GM12878 (cell line): ENCODE measurements at regions not wholly inside any gene's neighbourhood (a gene's known extent, or its start where the extent isn't known, plus 50 kb on each side); places are given as distances from the start of the nearest gene placed in this dataset.

Experiments
- ATAC-seq: fragments of 200-7000 bp; cut with Tn5 transposase; 3 replicates; pipeline ENCODE4 v1.9.1; 2020; ENCODE audit warnings: mild to moderate bottlenecking, moderate library complexity
- BruUV-seq: library from RNA; stranded (reverse); fragments of 400-500 nt; replicated peaks from 2 replicates; lab custom pipeline; 2021; lab: Mats Ljungman, UMichigan
- CTCF ChIA-PET: fragments of 300-600 bp; sonication (Branson Sonifier 250); formaldehyde crosslinking; extraction: SDS; loops from one replicate; lab custom pipeline; 2021; ENCODE audit warnings: inconsistent platforms; lab: Yijun Ruan, JAX
- POLR2A ChIA-PET: fragments of 350-600 bp; formaldehyde crosslinking; extraction: SDS; loops from one replicate; lab custom pipeline; 2021; ENCODE audit warnings: inconsistent platforms; lab: Charles Lee
- RAD21 ChIA-PET: fragments of 300-600 bp; sonication (Branson Sonifier 250); formaldehyde crosslinking; loops from one replicate; lab custom pipeline; 2023; ENCODE audit warnings: antibody characterized with exemption; ENCODE audit not compliant: unreplicated experiment; lab: Charles Lee
- SMC1A ChIA-PET: fragments of 300-600 bp; sonication (Branson Sonifier 250); formaldehyde crosslinking; loops from one replicate; lab custom pipeline; 2023; ENCODE audit not compliant: unreplicated experiment, uncharacterized antibody; lab: Charles Lee
- DNase-seq: peaks from one replicate; pipeline ENCODE4 v3.0.0-alpha.2; 2011; ENCODE audit warnings: low read depth, low spot score
- FAIRE-seq: peaks from 3 replicates; lab custom pipeline; 2011; peaks lifted over from hg19 to GRCh38; lab: Jason Lieb, UNC
- H2AFZ ChIP-seq: 2 replicates; pipeline ENCODE4 v1.6.0; 2011; ENCODE audit warnings: low read depth, low read length, control low read depth; ENCODE audit not compliant: control insufficient read depth
- H3K27ac ChIP-seq: 2 replicates; pipeline ENCODE4 v1.5.1; 2011; ENCODE audit warnings: control low read depth; ENCODE audit not compliant: control insufficient read depth, insufficient read depth
- H3K27me3 ChIP-seq, 2 experiments: replicated peaks in 1 of 2; 2 replicates each; pipeline versions ENCODE4 v1.6.0 to v1.6.1; 2011; ENCODE audit warnings: low read length in 1 of 2; ENCODE audit not compliant: control insufficient read depth in 2 of 2, insufficient read depth in 2 of 2
- H3K36me3 ChIP-seq, 2 experiments: 2 replicates each; pipeline ENCODE4 v1.5.1; 2011; ENCODE audit warnings: low read length in 1 of 2; ENCODE audit not compliant: control insufficient read depth in 2 of 2, insufficient read depth in 2 of 2
- H3K4me1 ChIP-seq: 2 replicates; pipeline ENCODE4 v1.6.1; 2011; ENCODE audit warnings: mild to moderate bottlenecking, low read length, moderate library complexity, mixed read lengths; ENCODE audit not compliant: control insufficient read depth, insufficient read depth
- H3K4me2 ChIP-seq: 2 replicates; pipeline ENCODE4 v1.6.0; 2011; ENCODE audit warnings: control low read depth; ENCODE audit not compliant: control insufficient read depth, insufficient read depth
- H3K4me3 ChIP-seq: fragments of 200-600 bp; sonication (generic); 2 replicates; pipeline ENCODE4 v1.5.1; 2016
- H3K79me2 ChIP-seq: 2 replicates; pipeline ENCODE4 v1.6.0; 2011; ENCODE audit warnings: low read length; ENCODE audit not compliant: control insufficient read depth, insufficient read depth
- H3K9ac ChIP-seq: 2 replicates; pipeline ENCODE4 v1.8.0; 2011; ENCODE audit warnings: low read length, control low read depth, mixed read lengths; ENCODE audit not compliant: control insufficient read depth, insufficient read depth
- H3K9me3 ChIP-seq: replicated peaks from 3 replicates; pipeline ENCODE4 v1.5.1; 2011; ENCODE audit warnings: mild to moderate bottlenecking, low read length; ENCODE audit not compliant: control insufficient read depth, insufficient read depth
- H4K20me1 ChIP-seq: 2 replicates; pipeline ENCODE4 v1.6.0; 2011; ENCODE audit not compliant: control insufficient read depth, insufficient read depth
- CEBPZ ChIP-seq: fragments of 150-350 bp; IDR thresholded peaks from 2 replicates; pipeline ENCODE4 v1.6.1; 2016; ENCODE audit warnings: low read depth, low read length
- KDM1A ChIP-seq: fragments of 200-600 bp; sonication (generic); IDR thresholded peaks from 2 replicates; pipeline ENCODE4 v1.6.1; 2016; ENCODE audit warnings: borderline replicate concordance
- MXI1 ChIP-seq: fragments of 150-350 bp; IDR thresholded peaks from 2 replicates; pipeline ENCODE4 v1.6.1; 2011; ENCODE audit warnings: low read depth, mild to moderate bottlenecking, inconsistent platforms, low read length, improper control_type of control experiment
- NR2C2 ChIP-seq: IDR thresholded peaks from 2 replicates; pipeline ENCODE4 v1.6.1; 2011; ENCODE audit warnings: borderline replicate concordance, low read depth; ENCODE audit not compliant: control insufficient read depth, insufficient read length
- RB1 ChIP-seq: fragments of 450-650 bp; formaldehyde crosslinking; IDR thresholded peaks from 2 replicates; pipeline ENCODE4 v1.6.1; 2017; ENCODE audit warnings: mild to moderate bottlenecking, borderline replicate concordance
- RELA ChIP-seq: fragments of 450-650 bp; IDR thresholded peaks from 2 replicates; pipeline ENCODE4 v1.8.0; 2014; ENCODE audit warnings: borderline replicate concordance; ENCODE audit not compliant: partially characterized antibody
- SKIL ChIP-seq: fragments of 450-650 bp; IDR thresholded peaks from 2 replicates; pipeline ENCODE4 v1.6.1; 2017; ENCODE audit warnings: mild to moderate bottlenecking, low read depth, inconsistent platforms; ENCODE audit not compliant: poor library complexity, severe bottlenecking
- YBX1 ChIP-seq: fragments of 450-650 bp; IDR thresholded peaks from 2 replicates; pipeline ENCODE4 v1.6.1; 2016; ENCODE audit warnings: antibody characterized with exemption
- WGBS: methylation state at CpG from one replicate; pipeline ENCODE4 v1.1.6; 2016; ENCODE audit warnings: low lambda C conversion rate; ENCODE audit not compliant: insufficient replicate concordance, insufficient coverage; ENCODE audit errors: missing lambda C conversion rate; 5-methylcytosine and 5-hydroxymethylcytosine counted together
- in situ Hi-C: fragments of 300-500 bp; cut with MboI; formaldehyde crosslinking; loops from 9 replicates; pipeline ENCODE4 v1.14.3; 2018; ENCODE audit warnings: mixed read lengths
- intact Hi-C: fragments of 100-400 bp; cut with micrococcal nuclease; formaldehyde crosslinking; loops from one replicate; pipeline ENCODE4 v1.14.2; 2022; ENCODE audit not compliant: unreplicated experiment
- TF ChIP-seq, protein P1 (sequence below): IDR thresholded peaks from 2 replicates; pipeline ENCODE4 v1.6.1; 2012; ENCODE audit warnings: improper control_type of control experiment, low read depth, low read length; ENCODE audit not compliant: insufficient replicate concordance

DNA sequence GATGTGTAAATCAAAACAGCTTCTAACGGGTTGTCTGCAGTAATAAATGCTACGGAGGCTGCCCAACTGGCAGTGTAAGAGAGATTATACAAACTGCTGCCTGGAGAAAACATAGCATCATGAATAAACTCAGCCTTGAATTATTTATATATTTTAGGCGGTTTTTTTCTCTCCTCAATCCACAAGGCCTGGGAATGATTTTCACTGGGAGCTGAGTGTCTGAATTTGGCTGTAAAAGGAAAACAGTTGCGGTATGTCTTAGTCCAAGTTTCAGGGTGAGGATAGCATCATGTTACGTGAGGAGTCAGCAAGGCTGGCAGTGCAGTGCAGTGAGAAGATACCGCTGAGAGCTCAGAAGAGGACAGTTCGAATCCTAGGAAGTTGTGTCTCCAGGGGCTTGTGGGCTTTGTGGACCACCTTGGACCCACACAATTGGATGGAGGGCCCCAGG lies 291.5 kb upstream of the BOD1L1 start (continued):
- TF ChIP-seq, protein P1, sequence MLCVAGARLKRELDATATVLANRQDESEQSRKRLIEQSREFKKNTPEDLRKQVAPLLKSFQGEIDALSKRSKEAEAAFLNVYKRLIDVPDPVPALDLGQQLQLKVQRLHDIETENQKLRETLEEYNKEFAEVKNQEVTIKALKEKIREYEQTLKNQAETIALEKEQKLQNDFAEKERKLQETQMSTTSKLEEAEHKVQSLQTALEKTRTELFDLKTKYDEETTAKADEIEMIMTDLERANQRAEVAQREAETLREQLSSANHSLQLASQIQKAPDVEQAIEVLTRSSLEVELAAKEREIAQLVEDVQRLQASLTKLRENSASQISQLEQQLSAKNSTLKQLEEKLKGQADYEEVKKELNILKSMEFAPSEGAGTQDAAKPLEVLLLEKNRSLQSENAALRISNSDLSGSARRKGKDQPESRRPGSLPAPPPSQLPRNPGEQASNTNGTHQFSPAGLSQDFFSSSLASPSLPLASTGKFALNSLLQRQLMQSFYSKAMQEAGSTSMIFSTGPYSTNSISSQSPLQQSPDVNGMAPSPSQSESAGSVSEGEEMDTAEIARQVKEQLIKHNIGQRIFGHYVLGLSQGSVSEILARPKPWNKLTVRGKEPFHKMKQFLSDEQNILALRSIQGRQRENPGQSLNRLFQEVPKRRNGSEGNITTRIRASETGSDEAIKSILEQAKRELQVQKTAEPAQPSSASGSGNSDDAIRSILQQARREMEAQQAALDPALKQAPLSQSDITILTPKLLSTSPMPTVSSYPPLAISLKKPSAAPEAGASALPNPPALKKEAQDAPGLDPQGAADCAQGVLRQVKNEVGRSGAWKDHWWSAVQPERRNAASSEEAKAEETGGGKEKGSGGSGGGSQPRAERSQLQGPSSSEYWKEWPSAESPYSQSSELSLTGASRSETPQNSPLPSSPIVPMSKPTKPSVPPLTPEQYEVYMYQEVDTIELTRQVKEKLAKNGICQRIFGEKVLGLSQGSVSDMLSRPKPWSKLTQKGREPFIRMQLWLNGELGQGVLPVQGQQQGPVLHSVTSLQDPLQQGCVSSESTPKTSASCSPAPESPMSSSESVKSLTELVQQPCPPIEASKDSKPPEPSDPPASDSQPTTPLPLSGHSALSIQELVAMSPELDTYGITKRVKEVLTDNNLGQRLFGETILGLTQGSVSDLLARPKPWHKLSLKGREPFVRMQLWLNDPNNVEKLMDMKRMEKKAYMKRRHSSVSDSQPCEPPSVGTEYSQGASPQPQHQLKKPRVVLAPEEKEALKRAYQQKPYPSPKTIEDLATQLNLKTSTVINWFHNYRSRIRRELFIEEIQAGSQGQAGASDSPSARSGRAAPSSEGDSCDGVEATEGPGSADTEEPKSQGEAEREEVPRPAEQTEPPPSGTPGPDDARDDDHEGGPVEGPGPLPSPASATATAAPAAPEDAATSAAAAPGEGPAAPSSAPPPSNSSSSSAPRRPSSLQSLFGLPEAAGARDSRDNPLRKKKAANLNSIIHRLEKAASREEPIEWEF: no peak
- TF ChIP-seq SKIL: no peak

GRCh38 chr4:13920111-13920875 lies 292.8 kb upstream of the BOD1L1 start:
- no peaks in the 10 kb centered on the region for H3K4me1 ChIP-seq
- no peaks in the 10 kb centered on the region for H4K20me1 ChIP-seq
- in situ Hi-C loops (no loop called here), intact Hi-C loops (no loop called here)
- ChIA-PET POLR2A (no interaction called here), SMC1A (no interaction called here), RAD21 (no interaction called here)
- H3K27me3 ChIP-seq: no peaks in the 10 kb centered on the region
- no peak for ATAC-seq
- BruUV-seq: no TSS peak
- H3K79me2 ChIP-seq: no peaks in the 10 kb centered on the region
- no peak overlapping the region for H3K27ac ChIP-seq
- no peak overlapping the region for H2AFZ ChIP-seq
- no peak overlapping the region for H3K4me3 ChIP-seq
- TF ChIP-seq RELA: no peak
- no peak for TF ChIP-seq CEBPZ
- no peak for TF ChIP-seq NR2C2
- no peak for TF ChIP-seq RB1
- TF ChIP-seq KDM1A: no peak
- TF ChIP-seq YBX1: no peak
- TF ChIP-seq MXI1: no peak
- TF ChIP-seq, all 136 proteins: peak for 0
- WGBS: 25% methylated on average over 8 of the region's 8 CpGs
- H3K9ac ChIP-seq: no peak overlapping the region
- DNase-seq (no peak), FAIRE-seq (no peak)
- CTCF ChIA-PET: no interaction called here
- H3K9me3 ChIP-seq: no peaks in the 10 kb centered on the region
- no peaks in the 10 kb centered on the region for H3K36me3 ChIP-seq
- H3K4me2 ChIP-seq: no peak overlapping the region
